ENCODE measurements at regions not wholly inside any gene's neighbourhood (a gene's known extent, or its start where the extent isn't known, plus 50 kb on each side); places are given as distances from the start of the nearest gene placed in this dataset.

GRCh38 chr20:23148731-23149570 lies 62.8 kb upstream of the CD93 start:
- TF ChIP-seq CTCF (IDR thresholded peaks at IDR 0.05) (no peak), EZH2 (IDR thresholded peaks at IDR 0.05; ENCODE audit: borderline replicate concordance, insufficient read depth, low read depth, low read length, poor library complexity, severe bottlenecking) (no peak)
